D721Med (cell line): ENCODE measurements at regions not wholly inside any gene's neighbourhood (a gene's known extent, or its start where the extent isn't known, plus 50 kb on each side); places are given as distances from the start of the nearest gene placed in this dataset.
"Not testable (repeated sequence)": the region's sequence is repeated elsewhere in the genome, so short reads cannot be mapped to it uniquely, and the experiment has no call there.

Source experiments
- DNase-seq: peaks from one replicate; pipeline ENCODE4 v3.0.0; 2011; ENCODE audit warnings: low spot score; ENCODE audit not compliant: insufficient read length
- FAIRE-seq: peaks from 2 replicates; lab custom pipeline; 2011; peaks lifted over from hg19 to GRCh38; lab: Jason Lieb, UNC
- TF ChIP-seq, protein P1 (sequence below): IDR thresholded peaks from 2 replicates; pipeline ENCODE4 v1.5.1; 2012; ENCODE audit warnings: mild to moderate bottlenecking, control low read depth; ENCODE audit not compliant: insufficient read depth; ENCODE audit errors: missing control alignments

DNA sequence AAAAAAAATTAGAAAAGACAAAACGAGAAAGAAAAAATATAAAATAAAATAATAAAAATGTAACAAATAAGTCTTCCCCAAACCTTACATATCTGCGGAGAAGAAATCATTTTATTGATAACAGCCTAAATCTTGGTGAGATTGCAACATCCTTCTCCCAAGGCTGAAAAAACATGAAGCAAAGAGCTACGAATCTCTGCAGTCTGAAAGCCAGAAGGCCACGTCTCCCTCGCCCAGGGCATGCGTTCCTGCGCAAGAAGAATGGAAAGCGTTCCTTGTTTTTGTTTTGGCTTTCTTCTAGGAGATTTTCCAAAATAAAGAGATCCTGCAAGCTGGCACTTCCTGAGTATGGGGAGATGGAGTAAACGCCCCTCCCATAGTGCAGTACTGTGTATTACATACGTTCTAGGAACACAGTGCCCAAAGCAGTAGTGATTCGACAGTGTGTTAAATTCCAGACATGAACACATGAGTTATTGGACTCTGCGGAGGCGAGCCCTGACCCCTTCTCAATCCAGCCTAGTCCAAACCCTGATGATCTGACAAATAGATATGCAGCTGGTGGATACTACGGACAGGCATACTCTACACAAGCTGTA is 126.7 kb upstream of the RREB1 start:
- TF ChIP-seq, protein P1, sequence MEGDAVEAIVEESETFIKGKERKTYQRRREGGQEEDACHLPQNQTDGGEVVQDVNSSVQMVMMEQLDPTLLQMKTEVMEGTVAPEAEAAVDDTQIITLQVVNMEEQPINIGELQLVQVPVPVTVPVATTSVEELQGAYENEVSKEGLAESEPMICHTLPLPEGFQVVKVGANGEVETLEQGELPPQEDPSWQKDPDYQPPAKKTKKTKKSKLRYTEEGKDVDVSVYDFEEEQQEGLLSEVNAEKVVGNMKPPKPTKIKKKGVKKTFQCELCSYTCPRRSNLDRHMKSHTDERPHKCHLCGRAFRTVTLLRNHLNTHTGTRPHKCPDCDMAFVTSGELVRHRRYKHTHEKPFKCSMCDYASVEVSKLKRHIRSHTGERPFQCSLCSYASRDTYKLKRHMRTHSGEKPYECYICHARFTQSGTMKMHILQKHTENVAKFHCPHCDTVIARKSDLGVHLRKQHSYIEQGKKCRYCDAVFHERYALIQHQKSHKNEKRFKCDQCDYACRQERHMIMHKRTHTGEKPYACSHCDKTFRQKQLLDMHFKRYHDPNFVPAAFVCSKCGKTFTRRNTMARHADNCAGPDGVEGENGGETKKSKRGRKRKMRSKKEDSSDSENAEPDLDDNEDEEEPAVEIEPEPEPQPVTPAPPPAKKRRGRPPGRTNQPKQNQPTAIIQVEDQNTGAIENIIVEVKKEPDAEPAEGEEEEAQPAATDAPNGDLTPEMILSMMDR: no peak
- FAIRE-seq: no peak

DNA sequence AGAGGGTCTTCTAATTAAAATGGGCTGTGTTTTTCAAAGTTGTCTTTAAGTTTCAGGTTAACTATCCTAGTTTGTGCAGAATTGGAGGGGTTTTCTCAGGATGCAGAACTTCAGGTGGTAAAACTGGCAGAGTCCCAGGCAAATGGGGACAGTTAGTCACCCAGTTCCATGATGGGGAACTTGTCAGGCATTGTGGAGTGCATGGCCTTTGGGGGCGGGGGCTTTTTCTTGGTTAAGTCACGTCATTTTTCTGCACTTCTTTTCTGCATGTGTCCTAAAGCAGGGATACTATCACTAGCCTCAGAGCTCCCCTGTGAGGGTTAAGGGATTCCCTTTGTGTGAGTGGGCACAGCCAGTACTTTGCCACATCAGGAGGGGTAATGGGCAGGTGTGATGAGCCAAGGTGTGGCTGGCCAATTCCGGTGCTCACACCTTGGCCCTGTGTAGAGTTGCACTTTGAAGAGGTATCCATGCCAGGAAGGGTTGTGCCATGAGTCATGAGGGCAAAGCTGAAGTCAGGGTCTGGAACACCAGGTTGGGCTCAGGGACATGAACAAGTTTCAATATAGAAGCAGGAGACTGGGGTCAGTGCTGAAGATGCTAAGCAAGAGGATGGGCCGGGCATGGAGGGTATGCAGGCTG is 126.0 kb upstream of the RREB1 start:
- TF ChIP-seq, protein P1: no peak
- FAIRE-seq (no peak), DNase-seq (no peak)

More for the DNA sequence above, 126.7 kb upstream of the RREB1 start:
- no peak for DNase-seq

DNA sequence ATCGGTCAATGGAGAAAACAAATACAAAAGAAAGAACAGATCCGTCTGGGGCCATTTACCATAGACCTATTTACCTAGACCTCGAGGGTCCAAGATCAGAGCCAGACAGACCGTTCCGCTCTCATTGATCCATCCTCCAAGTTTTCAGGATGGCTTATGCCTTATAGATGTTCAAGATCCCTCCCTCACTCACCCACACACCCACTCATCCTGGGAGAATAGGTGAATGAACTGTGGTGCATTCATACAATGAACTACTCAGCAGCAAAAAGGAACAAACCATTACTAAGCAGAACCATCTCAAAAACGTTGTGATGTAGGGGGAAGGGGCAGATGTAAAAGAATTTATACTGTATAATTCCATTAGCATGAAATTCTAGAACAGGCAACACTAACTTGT is 125.1 kb upstream of the RREB1 start:
- TF ChIP-seq, protein P1: no peak
- FAIRE-seq (no peak), DNase-seq (no peak)

DNA sequence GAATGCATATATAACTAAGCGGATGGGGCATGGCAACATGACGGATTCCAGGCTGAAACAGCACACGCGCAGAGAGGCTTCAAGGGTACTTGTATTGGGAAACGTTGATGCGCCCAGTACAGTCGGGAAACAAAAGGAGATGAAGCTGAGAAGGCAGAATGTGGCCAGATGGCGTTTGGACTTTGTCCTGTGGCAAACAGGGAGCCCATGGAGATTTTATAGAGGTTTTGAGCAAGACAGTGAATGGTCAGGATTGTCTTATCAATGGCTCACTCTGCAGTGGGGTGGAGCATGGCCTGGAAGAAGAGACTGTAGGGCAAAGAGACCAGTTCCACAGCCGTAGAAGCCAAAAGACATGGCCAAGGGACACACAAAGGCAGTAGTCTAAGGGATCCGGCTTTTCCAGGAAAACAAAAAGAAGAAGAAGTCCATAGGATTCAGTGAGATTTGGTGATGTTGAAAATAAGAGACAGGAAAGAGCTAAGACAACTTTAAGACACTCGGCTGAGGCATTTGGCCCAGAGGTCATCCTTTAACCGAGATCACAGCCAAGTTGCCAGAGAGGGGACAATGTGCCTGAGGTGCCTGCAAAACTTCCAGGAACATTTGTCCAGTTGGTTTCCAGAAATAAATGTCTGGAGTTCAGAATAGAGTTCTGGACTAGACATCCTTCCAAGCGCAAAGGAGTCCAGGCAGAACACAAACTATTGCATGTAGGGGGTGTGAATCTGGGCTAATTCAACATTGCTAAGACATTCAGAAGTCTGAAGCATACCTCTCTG is 123.0 kb upstream of the RREB1 start:
- DNase-seq (no peak), FAIRE-seq (no peak)
- TF ChIP-seq, protein P1: no peak

DNA sequence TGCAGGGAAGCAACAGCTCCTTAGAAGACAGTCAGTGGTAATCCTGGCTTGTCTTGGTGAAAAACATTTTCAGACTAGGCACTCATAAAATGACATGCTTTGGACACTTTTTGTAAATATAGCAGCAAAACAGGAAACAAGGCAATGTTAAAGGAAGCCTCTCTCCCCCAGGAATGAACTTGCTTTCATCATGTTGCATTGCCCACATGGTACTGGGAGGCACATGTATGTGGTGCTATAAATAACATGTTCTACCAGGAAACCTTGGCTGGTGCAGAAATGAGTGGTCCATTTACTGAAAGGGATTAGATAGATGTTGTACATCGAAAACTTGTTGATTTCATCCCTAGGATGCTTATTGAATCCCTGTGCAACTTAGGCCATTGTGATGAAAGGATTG is 121.4 kb upstream of the RREB1 start:
- TF ChIP-seq, protein P1: no peak
- FAIRE-seq (no peak), DNase-seq (no peak)

DNA sequence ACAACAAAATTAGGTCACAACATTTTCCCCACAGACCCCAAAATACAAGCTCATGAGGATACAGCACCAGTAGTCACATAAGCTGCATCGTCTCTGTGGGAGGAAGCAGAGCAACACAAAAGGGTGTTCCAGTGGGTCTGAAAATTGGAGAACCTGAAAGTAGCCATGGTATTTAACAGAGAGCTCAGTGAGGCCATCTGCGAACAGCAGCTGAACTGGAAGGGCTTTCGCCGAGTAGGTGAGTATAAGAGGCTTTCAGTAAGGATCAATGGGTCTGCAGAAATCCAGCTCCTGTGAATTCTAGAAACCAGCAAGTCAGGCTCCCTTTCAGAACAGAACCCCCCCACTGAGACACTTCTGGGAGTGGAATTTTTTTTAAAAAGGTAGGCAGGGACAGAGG is 120.0 kb upstream of the RREB1 start:
- TF ChIP-seq, protein P1: no peak
- peak; percentile 97 for FAIRE-seq
- peak; percentile 34 for DNase-seq

DNA sequence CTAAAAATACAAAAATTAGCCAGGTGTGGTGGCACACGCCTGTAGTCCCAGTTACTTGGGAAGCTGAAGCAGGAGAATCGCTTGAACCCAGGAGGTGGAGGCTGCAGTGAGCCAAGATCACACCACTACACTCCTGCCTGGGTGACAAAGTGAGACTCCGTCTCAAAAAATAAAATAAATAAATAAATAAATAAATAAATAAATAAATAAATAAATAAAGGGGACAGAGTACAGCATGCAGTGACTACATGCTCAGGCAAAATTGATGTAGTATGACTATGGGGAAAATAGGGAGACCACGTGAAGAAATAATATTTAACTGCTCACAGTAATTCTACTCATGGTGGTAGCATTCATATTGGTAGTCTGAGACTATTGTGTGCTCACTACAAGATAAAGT is 117.7 kb upstream of the RREB1 start:
- FAIRE-seq, DNase-seq: not testable (repeated sequence)
